ENCODE measurements at regions not wholly inside any gene's neighbourhood (a gene's known extent, or its start where the extent isn't known, plus 50 kb on each side); places are given as distances from the start of the nearest gene placed in this dataset.
"Not testable (repeated sequence)": the region's sequence is repeated elsewhere in the genome, so short reads cannot be mapped to it uniquely, and the experiment has no call there.

DNA sequence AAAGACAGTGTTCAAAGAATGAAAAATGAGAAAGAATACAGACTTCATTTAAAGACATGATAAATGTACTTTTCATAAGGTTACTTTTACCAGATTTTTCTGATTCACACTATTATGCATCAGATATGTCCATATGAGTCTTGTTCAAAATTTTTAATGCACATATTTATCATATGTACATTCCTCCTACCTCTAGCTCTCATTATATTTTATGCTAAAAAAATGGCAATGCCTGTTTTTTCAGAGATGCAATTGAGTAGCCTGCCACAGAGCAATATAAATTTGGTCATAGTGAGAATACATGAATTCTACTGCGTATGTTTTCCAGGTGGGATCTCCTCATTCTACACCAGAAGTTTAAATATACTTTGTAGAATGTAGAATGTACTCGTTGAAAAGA, 807.0 kb upstream of the SLITRK6 start:
- H3K4me1 ChIP-seq (ENCODE audit: insufficient read depth, low read length): peaks cover 5% of the 10 kb centered on the region

DNA sequence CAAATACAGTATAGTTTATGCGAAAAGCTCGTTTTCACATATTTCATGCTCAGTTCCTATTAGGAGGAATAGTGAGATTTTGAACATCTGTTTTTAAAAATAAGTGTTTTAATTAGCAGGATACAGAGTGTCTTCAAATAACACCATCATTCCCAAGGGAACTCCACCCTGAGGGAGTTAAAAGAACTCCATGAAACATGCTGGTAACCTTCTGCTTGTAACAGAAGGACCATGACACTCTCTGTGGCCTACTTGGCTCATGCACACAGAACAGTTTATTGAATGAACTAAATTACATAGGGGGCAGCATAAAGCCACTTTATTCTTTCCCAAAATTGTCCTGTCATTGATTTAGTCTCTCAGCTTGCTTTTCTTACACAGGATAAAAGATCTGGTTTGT, 809.5 kb upstream of the SLITRK6 start:
- Histone ChIP-seq H3K4me3 (ENCODE audit: low read length) (no peak overlapping the region), H3K9me3 (ENCODE audit: low read length) (no peaks in the 10 kb centered on the region), H3K36me3 (ENCODE audit: insufficient read depth, low read length) (no peaks in the 10 kb centered on the region), H2AFZ (ENCODE audit: low read depth, low read length) (no peak overlapping the region), H3K4me1 (ENCODE audit: insufficient read depth, low read length) (no peaks in the 10 kb centered on the region), H3K27me3 (ENCODE audit: insufficient read depth, low read length) (no peaks in the 10 kb centered on the region)

More for the DNA sequence above, 807.0 kb upstream of the SLITRK6 start:
- H3K36me3 ChIP-seq (ENCODE audit: insufficient read depth, low read length): no peaks in the 10 kb centered on the region
- no peak overlapping the region for H3K4me3 ChIP-seq (ENCODE audit: low read length)
- no peaks in the 10 kb centered on the region for H3K27me3 ChIP-seq (ENCODE audit: insufficient read depth, low read length)
- H3K9me3 ChIP-seq (ENCODE audit: low read length): no peaks in the 10 kb centered on the region
- H2AFZ ChIP-seq (ENCODE audit: low read depth, low read length): no peak overlapping the region

DNA sequence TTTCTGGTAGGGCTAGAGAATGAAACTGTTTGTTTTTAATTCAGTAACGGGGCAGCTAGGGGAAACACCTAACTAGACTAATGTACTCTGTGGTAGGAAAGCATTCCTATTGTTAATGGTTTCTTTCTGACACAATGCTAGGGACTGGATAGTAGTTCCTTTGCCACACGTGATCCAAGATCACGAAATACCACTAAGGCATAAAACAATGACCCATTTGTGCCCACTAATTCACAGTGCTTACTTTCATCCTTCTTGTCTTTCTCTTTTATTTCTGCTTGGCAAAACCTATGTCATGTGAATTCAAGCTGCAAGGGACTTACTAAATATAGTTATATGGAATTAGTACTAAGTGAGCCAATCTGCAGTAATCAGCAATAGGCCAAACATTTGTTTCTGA, 834.1 kb upstream of the SLITRK6 start:
- Histone ChIP-seq H3K9me3 (ENCODE audit: low read length) (no peaks in the 10 kb centered on the region), H2AFZ (ENCODE audit: low read depth, low read length) (no peak overlapping the region), H3K36me3 (ENCODE audit: insufficient read depth, low read length) (no peaks in the 10 kb centered on the region), H3K4me1 (ENCODE audit: insufficient read depth, low read length) (no peaks in the 10 kb centered on the region), H3K4me3 (ENCODE audit: low read length) (no peak overlapping the region), H3K27me3 (ENCODE audit: insufficient read depth, low read length) (no peaks in the 10 kb centered on the region)

- H3K4me3 ChIP-seq (ENCODE audit: low read length); H3K4me1 ChIP-seq (ENCODE audit: insufficient read depth, low read length); H2AFZ ChIP-seq (ENCODE audit: low read depth, low read length); H3K27me3 ChIP-seq (ENCODE audit: insufficient read depth, low read length); H3K36me3 ChIP-seq (ENCODE audit: insufficient read depth, low read length); H3K9me3 ChIP-seq (ENCODE audit: low read length): not testable (repeated sequence)
Measured at GRCh38 chr13:86651171-86651570, 852.0 kb upstream of the SLITRK6 start.

DNA sequence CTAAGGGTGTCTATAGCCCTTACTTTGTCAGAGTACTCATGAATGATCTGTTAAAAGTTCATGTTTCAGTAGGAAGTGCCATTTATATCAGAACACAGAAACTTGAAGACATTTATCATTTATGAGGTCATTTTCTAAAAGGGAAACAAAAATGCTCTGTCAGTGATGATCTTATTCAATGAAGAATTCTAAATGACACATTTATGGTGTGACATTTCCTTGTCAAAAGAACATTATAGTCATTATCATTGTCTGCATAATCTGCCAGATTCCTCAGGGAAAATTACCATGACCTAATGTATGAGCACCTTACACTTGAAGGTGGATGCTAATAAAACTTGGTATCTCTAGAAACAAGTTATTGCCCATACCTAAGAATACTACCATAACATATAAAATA, 853.8 kb upstream of the SLITRK6 start:
- H3K4me3 ChIP-seq (ENCODE audit: low read length): no peak overlapping the region
- H3K36me3 ChIP-seq (ENCODE audit: insufficient read depth, low read length): no peaks in the 10 kb centered on the region
- H3K4me1 ChIP-seq (ENCODE audit: insufficient read depth, low read length): no peaks in the 10 kb centered on the region
- no peaks in the 10 kb centered on the region for H3K9me3 ChIP-seq (ENCODE audit: low read length)
- no peaks in the 10 kb centered on the region for H3K27me3 ChIP-seq (ENCODE audit: insufficient read depth, low read length)
- no peak overlapping the region for H2AFZ ChIP-seq (ENCODE audit: low read depth, low read length)

- no peak overlapping the region for H3K4me3 ChIP-seq (ENCODE audit: low read length)
- H3K27me3 ChIP-seq (ENCODE audit: insufficient read depth, low read length): no peaks in the 10 kb centered on the region
- no peaks in the 10 kb centered on the region for H3K4me1 ChIP-seq (ENCODE audit: insufficient read depth, low read length)
- no peaks in the 10 kb centered on the region for H3K9me3 ChIP-seq (ENCODE audit: low read length)
- no peaks in the 10 kb centered on the region for H3K36me3 ChIP-seq (ENCODE audit: insufficient read depth, low read length)
- no peak overlapping the region for H2AFZ ChIP-seq (ENCODE audit: low read depth, low read length)
Measured at GRCh38 chr13:86655561-86655960, 856.3 kb upstream of the SLITRK6 start.

DNA sequence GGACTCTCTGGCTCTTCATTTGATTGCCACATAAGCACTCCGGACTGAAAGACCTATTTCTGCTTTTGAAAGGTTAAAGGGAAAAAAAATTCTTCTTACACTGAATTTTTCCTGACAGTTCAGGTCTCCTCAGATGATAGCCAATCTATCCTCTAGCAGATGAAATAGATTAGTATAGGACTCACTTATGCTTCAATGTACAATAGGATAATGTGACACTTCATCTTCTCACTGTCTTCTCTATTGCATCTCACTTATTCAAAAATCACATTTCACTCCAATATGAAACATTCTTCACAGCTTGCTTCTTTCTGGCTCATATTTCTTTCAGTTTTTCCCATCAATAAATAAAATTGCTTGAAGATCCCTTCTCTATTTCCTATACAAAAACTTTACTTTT, 860.9 kb upstream of the SLITRK6 start:
- H3K27me3 ChIP-seq (ENCODE audit: insufficient read depth, low read length): no peaks in the 10 kb centered on the region
- H3K36me3 ChIP-seq (ENCODE audit: insufficient read depth, low read length): no peaks in the 10 kb centered on the region
- H2AFZ ChIP-seq (ENCODE audit: low read depth, low read length): no peak overlapping the region

DNA sequence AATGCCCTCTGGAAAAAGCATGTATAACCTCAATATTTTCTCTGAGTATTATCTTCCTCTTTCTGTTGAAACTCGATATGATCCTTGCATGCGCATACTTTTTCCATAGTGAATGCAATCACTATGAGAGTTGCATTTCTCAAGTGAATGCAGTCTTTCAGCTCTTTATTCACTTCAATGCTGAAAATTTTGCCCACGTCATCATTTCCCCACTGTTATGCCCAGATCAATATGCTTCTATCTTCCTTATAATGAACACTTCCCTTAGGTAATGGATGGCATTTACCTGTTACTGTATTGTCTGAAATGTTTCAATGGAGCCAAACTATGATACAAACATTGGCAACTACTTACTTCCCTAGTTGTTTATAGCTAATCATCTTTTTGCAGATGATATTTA, 866.6 kb upstream of the SLITRK6 start:
- Histone ChIP-seq H2AFZ (ENCODE audit: low read depth, low read length) (no peak overlapping the region), H3K4me1 (ENCODE audit: insufficient read depth, low read length) (no peaks in the 10 kb centered on the region), H3K9me3 (ENCODE audit: low read length) (no peaks in the 10 kb centered on the region), H3K36me3 (ENCODE audit: insufficient read depth, low read length) (no peaks in the 10 kb centered on the region), H3K27me3 (ENCODE audit: insufficient read depth, low read length) (no peaks in the 10 kb centered on the region), H3K4me3 (ENCODE audit: low read length) (no peak overlapping the region)

More for the DNA sequence above, 860.9 kb upstream of the SLITRK6 start:
- no peaks in the 10 kb centered on the region for H3K4me1 ChIP-seq (ENCODE audit: insufficient read depth, low read length)
- H3K9me3 ChIP-seq (ENCODE audit: low read length): no peaks in the 10 kb centered on the region
- H3K4me3 ChIP-seq (ENCODE audit: low read length): no peak overlapping the region

GRCh38 chr13:86673931-86674431, 874.8 kb upstream of the SLITRK6 start:
- H2AFZ ChIP-seq (ENCODE audit: low read depth, low read length): no peak overlapping the region
- no peaks in the 10 kb centered on the region for H3K9me3 ChIP-seq (ENCODE audit: low read length)
- no peaks in the 10 kb centered on the region for H3K27me3 ChIP-seq (ENCODE audit: insufficient read depth, low read length)
- no peaks in the 10 kb centered on the region for H3K36me3 ChIP-seq (ENCODE audit: insufficient read depth, low read length)
- H3K4me1 ChIP-seq (ENCODE audit: insufficient read depth, low read length): no peaks in the 10 kb centered on the region
- no peak overlapping the region for H3K4me3 ChIP-seq (ENCODE audit: low read length)

DNA sequence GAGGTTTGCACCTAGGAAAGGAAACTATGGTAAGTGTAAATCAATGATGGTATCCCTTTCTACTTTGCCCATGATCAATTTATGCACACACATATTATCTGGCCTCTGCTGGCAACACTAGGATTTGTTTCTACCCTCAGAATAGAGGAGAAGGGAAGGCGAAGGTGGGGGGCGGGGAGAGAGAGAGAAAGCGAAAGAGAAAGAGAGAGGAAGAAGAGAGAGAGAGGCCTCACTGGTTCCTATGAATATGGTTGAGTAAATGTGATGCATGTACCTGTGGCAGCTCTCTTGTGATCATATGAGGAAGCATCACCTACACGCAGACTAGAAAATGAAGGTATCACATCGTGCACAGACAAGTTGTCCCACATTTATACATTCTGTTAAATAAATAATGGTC, 882.0 kb upstream of the SLITRK6 start:
- no peaks in the 10 kb centered on the region for H3K9me3 ChIP-seq (ENCODE audit: low read length)
- no peak overlapping the region for H3K4me3 ChIP-seq (ENCODE audit: low read length)
- no peaks in the 10 kb centered on the region for H3K4me1 ChIP-seq (ENCODE audit: insufficient read depth, low read length)

DNA sequence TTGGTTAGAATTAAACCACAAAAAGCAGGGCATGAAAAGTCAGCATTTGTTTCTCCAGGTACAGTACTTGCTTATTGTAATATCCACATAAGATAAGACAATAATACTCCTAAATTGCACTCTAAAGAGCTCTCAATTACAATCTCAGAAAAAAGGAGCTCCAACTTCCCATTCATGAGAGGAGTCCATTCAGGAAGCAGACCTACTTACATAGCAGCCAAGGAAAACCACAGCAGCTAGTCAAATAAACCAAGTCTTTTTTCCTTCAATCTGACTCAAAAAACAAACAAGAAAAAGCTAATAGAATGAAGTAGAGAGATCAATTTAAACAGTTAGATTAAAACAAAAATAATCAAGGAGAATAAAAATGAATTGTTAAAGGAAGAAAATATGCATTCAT, 885.2 kb upstream of the SLITRK6 start:
- Histone ChIP-seq H3K4me3 (ENCODE audit: low read length) (no peak overlapping the region), H2AFZ (ENCODE audit: low read depth, low read length) (no peak overlapping the region), H3K36me3 (ENCODE audit: insufficient read depth, low read length) (no peaks in the 10 kb centered on the region), H3K4me1 (ENCODE audit: insufficient read depth, low read length) (no peaks in the 10 kb centered on the region), H3K9me3 (ENCODE audit: low read length) (no peaks in the 10 kb centered on the region), H3K27me3 (ENCODE audit: insufficient read depth, low read length) (no peaks in the 10 kb centered on the region)

More for the DNA sequence above, 882.0 kb upstream of the SLITRK6 start:
- H3K36me3 ChIP-seq (ENCODE audit: insufficient read depth, low read length): no peaks in the 10 kb centered on the region
- no peak overlapping the region for H2AFZ ChIP-seq (ENCODE audit: low read depth, low read length)
- H3K27me3 ChIP-seq (ENCODE audit: insufficient read depth, low read length): no peaks in the 10 kb centered on the region

DNA sequence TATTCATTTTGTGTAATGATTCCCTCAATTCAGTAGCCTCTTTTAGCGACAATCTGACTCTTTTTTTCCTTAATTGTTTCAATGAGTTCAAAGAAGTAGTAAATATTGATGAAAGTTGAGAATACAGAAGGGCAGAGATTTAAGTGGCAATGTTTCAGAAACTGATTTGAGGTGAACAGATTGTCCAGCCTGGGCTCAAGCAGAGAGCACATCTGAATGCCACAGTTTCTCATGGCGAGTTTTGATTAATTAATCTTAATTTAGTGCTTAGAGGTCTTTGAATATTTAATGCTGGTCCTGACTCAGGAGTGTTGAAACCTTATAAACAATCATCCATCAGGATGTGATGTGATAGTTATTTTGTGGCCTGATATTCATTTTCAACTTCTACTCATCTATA, 890.7 kb upstream of the SLITRK6 start:
- no peak overlapping the region for H2AFZ ChIP-seq (ENCODE audit: low read depth, low read length)
- H3K27me3 ChIP-seq (ENCODE audit: insufficient read depth, low read length): no peaks in the 10 kb centered on the region
- H3K4me1 ChIP-seq (ENCODE audit: insufficient read depth, low read length): no peaks in the 10 kb centered on the region
- no peak overlapping the region for H3K4me3 ChIP-seq (ENCODE audit: low read length)
- H3K9me3 ChIP-seq (ENCODE audit: low read length): peaks cover 3% of the 10 kb centered on the region
- H3K36me3 ChIP-seq (ENCODE audit: insufficient read depth, low read length): no peaks in the 10 kb centered on the region

DNA sequence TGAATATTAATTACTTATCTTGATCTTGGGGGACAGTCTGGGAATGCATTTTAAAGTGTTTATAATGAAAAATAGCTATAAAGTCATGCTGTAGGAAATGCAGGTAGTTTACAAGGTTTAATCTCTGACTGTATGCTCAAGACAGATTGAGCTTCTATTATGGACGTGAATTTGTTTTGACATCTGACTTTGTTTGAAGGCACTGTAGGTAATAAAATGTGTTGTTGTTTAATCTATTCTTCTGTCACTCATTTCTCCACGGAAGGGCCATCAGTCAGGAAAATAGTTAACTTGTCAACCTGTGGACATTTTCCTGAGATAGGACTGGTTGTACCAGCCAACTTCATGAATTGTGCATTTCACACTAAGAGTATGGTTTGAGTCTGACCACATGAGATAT, 893.1 kb upstream of the SLITRK6 start:
- H2AFZ ChIP-seq (ENCODE audit: low read depth, low read length): no peak overlapping the region
- no peaks in the 10 kb centered on the region for H3K27me3 ChIP-seq (ENCODE audit: insufficient read depth, low read length)
- H3K4me1 ChIP-seq (ENCODE audit: insufficient read depth, low read length): no peaks in the 10 kb centered on the region
- no peak overlapping the region for H3K4me3 ChIP-seq (ENCODE audit: low read length)
- H3K9me3 ChIP-seq (ENCODE audit: low read length): peaks cover 3% of the 10 kb centered on the region
- no peaks in the 10 kb centered on the region for H3K36me3 ChIP-seq (ENCODE audit: insufficient read depth, low read length)

- H3K36me3 ChIP-seq (ENCODE audit: insufficient read depth, low read length): no peaks in the 10 kb centered on the region
- H3K9me3 ChIP-seq (ENCODE audit: low read length): no peaks in the 10 kb centered on the region
- no peak overlapping the region for H2AFZ ChIP-seq (ENCODE audit: low read depth, low read length)
- H3K4me1 ChIP-seq (ENCODE audit: insufficient read depth, low read length): no peaks in the 10 kb centered on the region
- H3K4me3 ChIP-seq (ENCODE audit: low read length): no peak overlapping the region
- no peaks in the 10 kb centered on the region for H3K27me3 ChIP-seq (ENCODE audit: insufficient read depth, low read length)
Measured at GRCh38 chr13:86710013-86710412, 910.8 kb upstream of the SLITRK6 start.
